ENCODE measurements at regions not wholly inside any gene's neighbourhood (a gene's known extent, or its start where the extent isn't known, plus 50 kb on each side); places are given as distances from the start of the nearest gene placed in this dataset.
"Not testable (repeated sequence)": the region's sequence is repeated elsewhere in the genome, so short reads cannot be mapped to it uniquely, and the experiment has no call there.

- TF ChIP-seq TCF4 (CRISPR knock-in tag; IDR thresholded peaks at IDR 0.05; ENCODE audit: borderline replicate concordance) (no peak), ISL1 (CRISPR knock-in tag; IDR thresholded peaks at IDR 0.05) (no peak), ZC3H10 (CRISPR knock-in tag; IDR thresholded peaks at IDR 0.05) (no peak), ZNF8 (CRISPR knock-in tag; IDR thresholded peaks at IDR 0.05) (no peak), GLIS3 (CRISPR knock-in tag; IDR thresholded peaks at IDR 0.05) (no peak), PPARA (CRISPR knock-in tag; IDR thresholded peaks at IDR 0.05; ENCODE audit: borderline replicate concordance) (no peak), ZNF70 (CRISPR knock-in tag; IDR thresholded peaks at IDR 0.05) (no peak), CSDC2 (CRISPR knock-in tag; IDR thresholded peaks at IDR 0.05) (no peak), ZFP3 (CRISPR knock-in tag; IDR thresholded peaks at IDR 0.05) (no peak), SNAI2 (CRISPR knock-in tag; IDR thresholded peaks at IDR 0.05) (no peak), CSRNP3 (CRISPR knock-in tag; IDR thresholded peaks at IDR 0.05) (no peak), RARB (CRISPR knock-in tag; IDR thresholded peaks at IDR 0.05) (no peak), BACH2 (CRISPR knock-in tag; IDR thresholded peaks at IDR 0.05; ENCODE audit: borderline replicate concordance) (no peak)
- TF ChIP-seq, protein P1, sequence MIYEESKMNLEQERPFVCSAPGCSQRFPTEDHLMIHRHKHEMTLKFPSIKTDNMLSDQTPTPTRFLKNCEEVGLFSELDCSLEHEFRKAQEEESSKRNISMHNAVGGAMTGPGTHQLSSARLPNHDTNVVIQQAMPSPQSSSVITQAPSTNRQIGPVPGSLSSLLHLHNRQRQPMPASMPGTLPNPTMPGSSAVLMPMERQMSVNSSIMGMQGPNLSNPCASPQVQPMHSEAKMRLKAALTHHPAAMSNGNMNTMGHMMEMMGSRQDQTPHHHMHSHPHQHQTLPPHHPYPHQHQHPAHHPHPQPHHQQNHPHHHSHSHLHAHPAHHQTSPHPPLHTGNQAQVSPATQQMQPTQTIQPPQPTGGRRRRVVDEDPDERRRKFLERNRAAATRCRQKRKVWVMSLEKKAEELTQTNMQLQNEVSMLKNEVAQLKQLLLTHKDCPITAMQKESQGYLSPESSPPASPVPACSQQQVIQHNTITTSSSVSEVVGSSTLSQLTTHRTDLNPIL (CRISPR knock-in tag; IDR thresholded peaks at IDR 0.05; ENCODE audit: low read depth): no peak
- TF ChIP-seq, protein P2, sequence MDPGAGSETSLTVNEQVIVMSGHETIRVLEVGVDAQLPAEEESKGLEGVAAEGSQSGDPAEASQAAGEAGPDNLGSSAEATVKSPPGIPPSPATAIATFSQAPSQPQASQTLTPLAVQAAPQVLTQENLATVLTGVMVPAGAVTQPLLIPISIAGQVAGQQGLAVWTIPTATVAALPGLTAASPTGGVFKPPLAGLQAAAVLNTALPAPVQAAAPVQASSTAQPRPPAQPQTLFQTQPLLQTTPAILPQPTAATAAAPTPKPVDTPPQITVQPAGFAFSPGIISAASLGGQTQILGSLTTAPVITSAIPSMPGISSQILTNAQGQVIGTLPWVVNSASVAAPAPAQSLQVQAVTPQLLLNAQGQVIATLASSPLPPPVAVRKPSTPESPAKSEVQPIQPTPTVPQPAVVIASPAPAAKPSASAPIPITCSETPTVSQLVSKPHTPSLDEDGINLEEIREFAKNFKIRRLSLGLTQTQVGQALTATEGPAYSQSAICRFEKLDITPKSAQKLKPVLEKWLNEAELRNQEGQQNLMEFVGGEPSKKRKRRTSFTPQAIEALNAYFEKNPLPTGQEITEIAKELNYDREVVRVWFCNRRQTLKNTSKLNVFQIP (CRISPR knock-in tag; IDR thresholded peaks at IDR 0.05; ENCODE audit: borderline replicate concordance, low read depth): no peak
- TF ChIP-seq, protein P3, sequence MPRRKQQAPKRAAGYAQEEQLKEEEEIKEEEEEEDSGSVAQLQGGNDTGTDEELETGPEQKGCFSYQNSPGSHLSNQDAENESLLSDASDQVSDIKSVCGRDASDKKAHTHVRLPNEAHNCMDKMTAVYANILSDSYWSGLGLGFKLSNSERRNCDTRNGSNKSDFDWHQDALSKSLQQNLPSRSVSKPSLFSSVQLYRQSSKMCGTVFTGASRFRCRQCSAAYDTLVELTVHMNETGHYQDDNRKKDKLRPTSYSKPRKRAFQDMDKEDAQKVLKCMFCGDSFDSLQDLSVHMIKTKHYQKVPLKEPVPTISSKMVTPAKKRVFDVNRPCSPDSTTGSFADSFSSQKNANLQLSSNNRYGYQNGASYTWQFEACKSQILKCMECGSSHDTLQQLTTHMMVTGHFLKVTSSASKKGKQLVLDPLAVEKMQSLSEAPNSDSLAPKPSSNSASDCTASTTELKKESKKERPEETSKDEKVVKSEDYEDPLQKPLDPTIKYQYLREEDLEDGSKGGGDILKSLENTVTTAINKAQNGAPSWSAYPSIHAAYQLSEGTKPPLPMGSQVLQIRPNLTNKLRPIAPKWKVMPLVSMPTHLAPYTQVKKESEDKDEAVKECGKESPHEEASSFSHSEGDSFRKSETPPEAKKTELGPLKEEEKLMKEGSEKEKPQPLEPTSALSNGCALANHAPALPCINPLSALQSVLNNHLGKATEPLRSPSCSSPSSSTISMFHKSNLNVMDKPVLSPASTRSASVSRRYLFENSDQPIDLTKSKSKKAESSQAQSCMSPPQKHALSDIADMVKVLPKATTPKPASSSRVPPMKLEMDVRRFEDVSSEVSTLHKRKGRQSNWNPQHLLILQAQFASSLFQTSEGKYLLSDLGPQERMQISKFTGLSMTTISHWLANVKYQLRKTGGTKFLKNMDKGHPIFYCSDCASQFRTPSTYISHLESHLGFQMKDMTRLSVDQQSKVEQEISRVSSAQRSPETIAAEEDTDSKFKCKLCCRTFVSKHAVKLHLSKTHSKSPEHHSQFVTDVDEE (CRISPR knock-in tag; IDR thresholded peaks at IDR 0.05): no peak
- TF ChIP-seq, protein P4, sequence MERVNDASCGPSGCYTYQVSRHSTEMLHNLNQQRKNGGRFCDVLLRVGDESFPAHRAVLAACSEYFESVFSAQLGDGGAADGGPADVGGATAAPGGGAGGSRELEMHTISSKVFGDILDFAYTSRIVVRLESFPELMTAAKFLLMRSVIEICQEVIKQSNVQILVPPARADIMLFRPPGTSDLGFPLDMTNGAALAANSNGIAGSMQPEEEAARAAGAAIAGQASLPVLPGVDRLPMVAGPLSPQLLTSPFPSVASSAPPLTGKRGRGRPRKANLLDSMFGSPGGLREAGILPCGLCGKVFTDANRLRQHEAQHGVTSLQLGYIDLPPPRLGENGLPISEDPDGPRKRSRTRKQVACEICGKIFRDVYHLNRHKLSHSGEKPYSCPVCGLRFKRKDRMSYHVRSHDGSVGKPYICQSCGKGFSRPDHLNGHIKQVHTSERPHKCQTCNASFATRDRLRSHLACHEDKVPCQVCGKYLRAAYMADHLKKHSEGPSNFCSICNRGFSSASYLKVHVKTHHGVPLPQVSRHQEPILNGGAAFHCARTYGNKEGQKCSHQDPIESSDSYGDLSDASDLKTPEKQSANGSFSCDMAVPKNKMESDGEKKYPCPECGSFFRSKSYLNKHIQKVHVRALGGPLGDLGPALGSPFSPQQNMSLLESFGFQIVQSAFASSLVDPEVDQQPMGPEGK (CRISPR knock-in tag; IDR thresholded peaks at IDR 0.05; ENCODE audit: borderline replicate concordance): no peak
- no peak for ATAC-seq
Observed at GRCh38 chr5:176133877-176134276, 104.3 kb upstream of the SIMC1 start.

GRCh38 chr5:176134529-176135223 is 103.5 kb upstream of the SIMC1 start:
- peak; percentile 77 for ATAC-seq
- TF ChIP-seq, protein P3 (CRISPR knock-in tag; IDR thresholded peaks at IDR 0.05): peak; percentile 44; the same call in 1 of the 2 replicates
- TF ChIP-seq TCF4 (CRISPR knock-in tag; IDR thresholded peaks at IDR 0.05; ENCODE audit: borderline replicate concordance): peak; percentile 48; the same call in 1 of the 2 replicates
- no peak for TF ChIP-seq ZFP3 (CRISPR knock-in tag; IDR thresholded peaks at IDR 0.05)
- no peak for TF ChIP-seq GLIS3 (CRISPR knock-in tag; IDR thresholded peaks at IDR 0.05)

DNA sequence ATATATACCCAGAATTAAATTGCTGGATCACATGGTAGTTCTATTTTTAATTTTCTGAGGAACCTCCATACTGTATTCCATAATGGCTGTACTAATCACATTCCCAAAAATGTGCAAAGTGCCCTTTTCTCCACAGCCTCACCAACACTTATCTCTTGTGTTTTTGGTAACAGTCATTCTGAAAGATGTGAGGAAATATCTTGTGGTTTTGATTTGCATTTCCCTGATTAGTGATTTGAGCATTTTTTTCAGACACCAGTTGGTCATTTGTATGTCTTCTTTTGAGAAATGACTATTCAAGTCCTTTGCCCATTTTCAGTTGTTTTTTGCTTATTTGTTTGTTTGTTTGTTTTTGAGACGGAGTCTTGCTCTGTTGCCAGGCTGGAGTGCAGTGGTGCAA is 98.1 kb upstream of the SIMC1 start:
- ATAC-seq: not testable (repeated sequence)

All from SK-N-SH treated with all-trans-retinoic acid at 6 μM for 48 hours (cell line).